GM21360 (cell line): ENCODE measurements at regions not wholly inside any gene's neighbourhood (a gene's known extent, or its start where the extent isn't known, plus 50 kb on each side); places are given as distances from the start of the nearest gene placed in this dataset.
"Not testable (repeated sequence)": the region's sequence is repeated elsewhere in the genome, so short reads cannot be mapped to it uniquely, and the experiment has no call there.

Source experiments
- ATAC-seq: cut with Tn5 transposase; IDR thresholded peaks from one replicate; pipeline ENCODE4 v1.9.1; 2021; ENCODE audit warnings: mild to moderate bottlenecking, moderate library complexity; ENCODE audit not compliant: unreplicated experiment

- no peak for ATAC-seq
Observed at GRCh38 chr1:196005426-196005825, 602.8 kb downstream of the KCNT2 start.

- ATAC-seq = not testable (repeated sequence)
Observed at GRCh38 chr1:196004388-196004787, 603.9 kb downstream of the KCNT2 start.

- no peak for ATAC-seq
Observed at GRCh38 chr1:196002906-196003305, 605.3 kb downstream of the KCNT2 start.

GRCh38 chr1:196002296-196002695, 605.9 kb downstream of the KCNT2 start:
- not testable (repeated sequence) for ATAC-seq

GRCh38 chr1:196001188-196001587, 607.1 kb downstream of the KCNT2 start:
- ATAC-seq = no peak

- no peak for ATAC-seq
Observed at GRCh38 chr1:195999022-195999421, 609.2 kb downstream of the KCNT2 start.

GRCh38 chr1:195981448-195982139, 626.6 kb downstream of the KCNT2 start:
- ATAC-seq = no peak

- ATAC-seq = no peak
Observed at GRCh38 chr1:195979646-195980045, 628.6 kb downstream of the KCNT2 start.

GRCh38 chr1:195973311-195973904, 634.8 kb downstream of the KCNT2 start:
- no peak for ATAC-seq

- ATAC-seq = no peak
Observed at GRCh38 chr1:195971589-195971988, 636.7 kb downstream of the KCNT2 start.

GRCh38 chr1:195970209-195970608, 638.0 kb downstream of the KCNT2 start:
- no peak for ATAC-seq

GRCh38 chr1:195965475-195965874, 642.8 kb downstream of the KCNT2 start:
- no peak for ATAC-seq

- ATAC-seq = no peak
Observed at GRCh38 chr1:195965036-195965435, 643.2 kb downstream of the KCNT2 start.

- ATAC-seq = no peak
Observed at GRCh38 chr1:195964516-195964915, 643.7 kb downstream of the KCNT2 start.

GRCh38 chr1:195962051-195962450, 646.2 kb downstream of the KCNT2 start:
- ATAC-seq = no peak

GRCh38 chr1:195960580-195960979, 647.7 kb downstream of the KCNT2 start:
- no peak for ATAC-seq

- no peak for ATAC-seq
Observed at GRCh38 chr1:195958131-195958530, 650.1 kb downstream of the KCNT2 start.

- ATAC-seq = no peak
Observed at GRCh38 chr1:195956845-195957244, 651.4 kb downstream of the KCNT2 start.

- no peak for ATAC-seq
Observed at GRCh38 chr1:195954848-195955247, 653.4 kb downstream of the KCNT2 start.

GRCh38 chr1:195951313-195951712, 656.9 kb downstream of the KCNT2 start:
- ATAC-seq = no peak

GRCh38 chr1:195948123-195948895, 659.9 kb downstream of the KCNT2 start:
- no peak for ATAC-seq

GRCh38 chr1:195946500-195946899, 661.7 kb downstream of the KCNT2 start:
- ATAC-seq = no peak
